BE2C (cell line): ENCODE measurements at regions not wholly inside any gene's neighbourhood (a gene's known extent, or its start where the extent isn't known, plus 50 kb on each side); places are given as distances from the start of the nearest gene placed in this dataset.
"Not testable (repeated sequence)": the region's sequence is repeated elsewhere in the genome, so short reads cannot be mapped to it uniquely, and the experiment has no call there.

Experiments
- DNase-seq: peaks from one replicate; pipeline ENCODE4 v3.0.0-alpha.2; 2020
- H3K27me3 ChIP-seq: fragments of 250-450 bp; sonication (Bioruptor Pico); 2 replicates; pipeline ENCODE4 v1.5.1; 2020; ENCODE audit warnings: mild to moderate bottlenecking
- H3K36me3 ChIP-seq: fragments of 250-450 bp; sonication (Bioruptor Pico); 2 replicates; pipeline ENCODE4 v1.5.1; 2020; ENCODE audit warnings: mild to moderate bottlenecking
- H3K4me1 ChIP-seq: fragments of 250-450 bp; sonication (Bioruptor Pico); 2 replicates; pipeline ENCODE4 v1.5.1; 2020
- H3K4me3 ChIP-seq: 2 replicates; pipeline ENCODE4 v1.5.1; 2011; ENCODE audit warnings: low read depth, low read length
- H3K9me3 ChIP-seq: fragments of 250-450 bp; sonication (Bioruptor Pico); 2 replicates; pipeline ENCODE4 v1.5.1; 2020
- CTCF ChIP-seq: IDR thresholded peaks from 2 replicates; pipeline ENCODE4 v1.5.1; 2012; ENCODE audit warnings: mild to moderate bottlenecking, low read depth, low read length

DNA sequence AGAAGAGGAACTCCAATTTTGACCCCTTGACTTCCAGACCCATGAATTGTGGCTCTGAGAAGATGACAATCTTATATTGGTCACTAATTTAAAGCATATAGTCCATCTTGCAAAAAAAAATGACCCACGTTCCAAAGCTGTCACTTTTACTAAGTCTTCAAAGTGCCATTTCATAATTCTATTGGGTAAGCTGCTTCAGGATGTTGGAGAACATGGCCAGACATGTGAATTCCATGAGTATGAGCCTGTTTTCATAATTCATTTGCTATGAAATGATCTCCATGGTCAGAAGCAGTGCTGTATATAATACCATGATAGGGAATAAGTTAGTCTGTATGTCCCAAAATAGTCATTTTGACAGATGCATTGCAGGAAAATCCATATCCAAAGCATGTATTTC, 1787.3 kb downstream of the SLITRK5 start:
- no peak overlapping the region for H3K4me3 ChIP-seq
- no peak for TF ChIP-seq CTCF
- no peaks in the 10 kb centered on the region; the same call in 1 of the 2 replicates for H3K9me3 ChIP-seq
- no peaks in the 10 kb centered on the region for H3K27me3 ChIP-seq
- no peaks in the 10 kb centered on the region; the same call in none of the 2 replicates for H3K4me1 ChIP-seq
- no peaks in the 10 kb centered on the region for H3K36me3 ChIP-seq
- DNase-seq, result no peak

DNA sequence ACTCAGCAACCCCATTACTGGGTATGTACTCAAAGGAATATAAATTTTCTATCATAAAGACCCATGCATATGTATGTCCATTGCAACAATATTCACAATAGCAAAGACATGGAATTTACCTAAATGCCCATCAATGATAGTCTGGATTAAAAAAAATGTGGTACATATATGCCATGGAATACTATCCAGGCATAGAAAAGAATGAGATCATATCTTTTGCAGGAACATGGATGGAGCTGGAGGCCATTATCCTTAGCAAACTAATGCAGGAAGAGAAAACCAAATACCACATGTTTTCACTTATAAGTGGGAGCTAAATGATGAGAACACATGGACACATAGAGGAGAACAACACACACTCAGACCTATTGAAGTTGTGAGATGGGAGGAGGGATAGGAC, 1789.7 kb downstream of the SLITRK5 start:
- not testable (repeated sequence) for H3K36me3 ChIP-seq, DNase-seq, H3K4me3 ChIP-seq, H3K4me1 ChIP-seq, H3K27me3 ChIP-seq, H3K9me3 ChIP-seq

DNA sequence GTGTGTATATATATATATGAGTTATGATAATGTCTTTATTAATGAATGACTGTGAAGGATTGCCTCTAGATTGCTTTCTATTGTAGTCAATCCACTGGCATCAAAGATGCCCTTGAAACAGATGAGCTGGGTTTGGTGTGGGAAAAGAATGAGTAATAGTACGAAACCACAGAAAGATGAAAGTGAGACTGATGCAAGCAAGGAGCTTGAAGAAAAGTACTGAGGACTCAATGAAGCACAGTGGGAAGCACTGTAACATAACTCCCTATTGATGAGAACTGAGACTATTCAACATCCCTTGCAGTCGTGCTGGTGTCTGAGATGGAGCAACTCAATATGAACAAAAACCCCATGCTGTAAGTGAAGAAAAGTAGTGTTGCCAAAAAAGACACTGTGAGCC, 1794.2 kb downstream of the SLITRK5 start:
- TF ChIP-seq CTCF, result no peak
- no peaks in the 10 kb centered on the region for H3K4me1 ChIP-seq
- H3K4me3 ChIP-seq, result no peak overlapping the region
- H3K36me3 ChIP-seq, result no peaks in the 10 kb centered on the region
- H3K9me3 ChIP-seq, result no peaks in the 10 kb centered on the region
- H3K27me3 ChIP-seq, result no peaks in the 10 kb centered on the region
- DNase-seq, result no peak

GRCh38 chr13:89468081-89468480, 1796.9 kb downstream of the SLITRK5 start:
- H3K4me1 ChIP-seq, result no peaks in the 10 kb centered on the region
- H3K27me3 ChIP-seq, result no peaks in the 10 kb centered on the region
- H3K36me3 ChIP-seq, result no peaks in the 10 kb centered on the region
- no peak overlapping the region for H3K4me3 ChIP-seq
- no peaks in the 10 kb centered on the region for H3K9me3 ChIP-seq
- DNase-seq, result no peak
- no peak for TF ChIP-seq CTCF

GRCh38 chr13:89470901-89471300, 1799.7 kb downstream of the SLITRK5 start:
- H3K4me3 ChIP-seq, result no peak overlapping the region
- no peaks in the 10 kb centered on the region for H3K4me1 ChIP-seq
- no peaks in the 10 kb centered on the region for H3K27me3 ChIP-seq
- H3K9me3 ChIP-seq, result no peaks in the 10 kb centered on the region
- no peak for DNase-seq
- no peak for TF ChIP-seq CTCF
- H3K36me3 ChIP-seq, result no peaks in the 10 kb centered on the region

- H3K36me3 ChIP-seq, result no peaks in the 10 kb centered on the region
- H3K9me3 ChIP-seq, result no peaks in the 10 kb centered on the region
- H3K4me1 ChIP-seq, result no peaks in the 10 kb centered on the region
- no peak for TF ChIP-seq CTCF
- H3K27me3 ChIP-seq, result no peaks in the 10 kb centered on the region
- H3K4me3 ChIP-seq, result no peak overlapping the region
- no peak for DNase-seq
These were observed 1803.3 kb downstream of the SLITRK5 start for GRCh38 chr13:89474432-89474831.

GRCh38 chr13:89486065-89486464, 1814.9 kb downstream of the SLITRK5 start:
- H3K4me1 ChIP-seq, result no peaks in the 10 kb centered on the region
- DNase-seq, result no peak
- TF ChIP-seq CTCF, result no peak
- H3K27me3 ChIP-seq, result no peaks in the 10 kb centered on the region
- H3K9me3 ChIP-seq, result no peaks in the 10 kb centered on the region
- H3K4me3 ChIP-seq, result no peak overlapping the region
- no peaks in the 10 kb centered on the region for H3K36me3 ChIP-seq
